ENCODE measurements at regions not wholly inside any gene's neighbourhood (a gene's known extent, or its start where the extent isn't known, plus 50 kb on each side); places are given as distances from the start of the nearest gene placed in this dataset.

DNA sequence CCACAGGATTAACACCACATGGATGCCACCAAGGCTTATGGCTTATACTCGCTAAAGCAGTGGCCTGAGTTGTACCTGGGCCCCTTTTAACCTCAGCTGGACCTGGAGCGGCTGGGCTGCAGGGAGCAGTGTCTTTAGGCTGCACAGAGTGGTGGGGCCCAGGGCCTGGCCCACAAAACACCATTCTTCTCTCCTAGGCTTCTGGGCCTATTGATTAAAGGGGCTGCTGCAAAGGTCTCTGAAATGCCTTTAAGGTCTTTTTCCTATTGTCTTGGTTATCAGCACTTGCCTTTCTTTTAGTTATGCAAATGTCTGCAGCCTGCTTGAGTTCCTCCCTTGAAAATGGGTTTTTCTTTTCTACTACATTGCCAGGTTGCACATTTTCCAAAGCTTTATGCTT, 973.9 kb upstream of the PRR20A start:
- no peaks in the 10 kb centered on the region for H3K4me1 ChIP-seq (ENCODE audit: control insufficient read depth in 4 of 4, insufficient read depth in 4 of 4, low read length in 3 of 4)
- H3K9ac ChIP-seq (ENCODE audit: low read depth in 1 of 2, low read length in 2 of 2), result no peak overlapping the region
- TF ChIP-seq YY1 (IDR thresholded peaks at IDR 0.05) (no peak), JUND (IDR thresholded peaks at IDR 0.05) (no peak), RAD21 (IDR thresholded peaks at IDR 0.05) (no peak)
- TF ChIP-seq, protein P1, sequence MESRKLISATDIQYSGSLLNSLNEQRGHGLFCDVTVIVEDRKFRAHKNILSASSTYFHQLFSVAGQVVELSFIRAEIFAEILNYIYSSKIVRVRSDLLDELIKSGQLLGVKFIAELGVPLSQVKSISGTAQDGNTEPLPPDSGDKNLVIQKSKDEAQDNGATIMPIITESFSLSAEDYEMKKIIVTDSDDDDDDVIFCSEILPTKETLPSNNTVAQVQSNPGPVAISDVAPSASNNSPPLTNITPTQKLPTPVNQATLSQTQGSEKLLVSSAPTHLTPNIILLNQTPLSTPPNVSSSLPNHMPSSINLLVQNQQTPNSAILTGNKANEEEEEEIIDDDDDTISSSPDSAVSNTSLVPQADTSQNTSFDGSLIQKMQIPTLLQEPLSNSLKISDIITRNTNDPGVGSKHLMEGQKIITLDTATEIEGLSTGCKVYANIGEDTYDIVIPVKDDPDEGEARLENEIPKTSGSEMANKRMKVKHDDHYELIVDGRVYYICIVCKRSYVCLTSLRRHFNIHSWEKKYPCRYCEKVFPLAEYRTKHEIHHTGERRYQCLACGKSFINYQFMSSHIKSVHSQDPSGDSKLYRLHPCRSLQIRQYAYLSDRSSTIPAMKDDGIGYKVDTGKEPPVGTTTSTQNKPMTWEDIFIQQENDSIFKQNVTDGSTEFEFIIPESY (IDR thresholded peaks at IDR 0.05), result no peak
- H3K27ac ChIP-seq (ENCODE audit: low read depth in 1 of 2, low read length in 2 of 2), result no peak overlapping the region
- no peaks in the 10 kb centered on the region for H3K27me3 ChIP-seq (ENCODE audit: control insufficient read depth in 4 of 4, insufficient read depth in 4 of 4, low read length in 3 of 4)
- DNase-seq (ENCODE audit: low spot score), result no peak
- H3K4me3 ChIP-seq (ENCODE audit: low read depth in 1 of 3, low read length in 3 of 3), result no peak overlapping the region
- WGBS, result 82% methylated on average over 2 of the region's 2 CpGs
- H3K36me3 ChIP-seq (ENCODE audit: control insufficient read depth in 4 of 4, insufficient read depth in 3 of 4, low read depth in 1 of 4, low read length in 3 of 4), result no peaks in the 10 kb centered on the region
- H3K9me3 ChIP-seq (ENCODE audit: control insufficient read depth in 4 of 4, low read length in 3 of 4), result no peaks in the 10 kb centered on the region

DNA sequence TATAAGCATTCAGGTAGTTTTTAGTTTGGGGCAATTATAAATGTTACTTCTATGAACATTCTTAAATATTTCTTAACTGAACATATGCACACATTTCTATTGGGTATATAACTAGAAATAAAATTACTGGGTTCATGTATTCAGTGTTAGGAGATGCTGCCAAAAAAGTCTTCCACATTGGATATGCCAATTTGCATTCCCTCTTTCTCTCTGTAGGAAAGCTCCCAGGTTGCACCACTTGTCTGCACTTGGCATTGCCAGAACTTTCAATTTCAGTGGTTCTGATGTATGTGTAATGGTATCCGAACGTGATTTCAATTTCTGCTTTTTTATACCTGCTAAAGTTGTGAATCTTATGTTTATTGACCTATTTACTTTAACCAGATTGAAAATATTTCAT, 972.1 kb upstream of the PRR20A start:
- no peaks in the 10 kb centered on the region for H3K27me3 ChIP-seq (ENCODE audit: control insufficient read depth in 4 of 4, insufficient read depth in 4 of 4, low read length in 3 of 4)
- H3K4me1 ChIP-seq (ENCODE audit: control insufficient read depth in 4 of 4, insufficient read depth in 4 of 4, low read length in 3 of 4), result no peaks in the 10 kb centered on the region
- H3K36me3 ChIP-seq (ENCODE audit: control insufficient read depth in 4 of 4, insufficient read depth in 3 of 4, low read depth in 1 of 4, low read length in 3 of 4), result no peaks in the 10 kb centered on the region
- no peak for DNase-seq (ENCODE audit: low spot score)
- no peak overlapping the region for H3K4me3 ChIP-seq (ENCODE audit: low read depth in 1 of 3, low read length in 3 of 3)
- no peak overlapping the region for H3K9ac ChIP-seq (ENCODE audit: low read depth in 1 of 2, low read length in 2 of 2)
- no peak for TF ChIP-seq HNF4G (IDR thresholded peaks at IDR 0.05)
- TF ChIP-seq FOXA2 (IDR thresholded peaks at IDR 0.05), result no peak
- TF ChIP-seq, protein P2, sequence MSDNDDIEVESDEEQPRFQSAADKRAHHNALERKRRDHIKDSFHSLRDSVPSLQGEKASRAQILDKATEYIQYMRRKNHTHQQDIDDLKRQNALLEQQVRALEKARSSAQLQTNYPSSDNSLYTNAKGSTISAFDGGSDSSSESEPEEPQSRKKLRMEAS (IDR thresholded peaks at IDR 0.05), result no peak
- TF ChIP-seq, protein P1 (IDR thresholded peaks at IDR 0.05), result no peak
- no peak for TF ChIP-seq NR2F2 (IDR thresholded peaks at IDR 0.05)
- TF ChIP-seq EGR1 (IDR thresholded peaks at IDR 0.05; ENCODE audit: low read depth in 2 of 2), result no peak
- no peaks in the 10 kb centered on the region for H3K9me3 ChIP-seq (ENCODE audit: control insufficient read depth in 4 of 4, low read length in 3 of 4)
- no peak overlapping the region for H3K27ac ChIP-seq (ENCODE audit: low read depth in 1 of 2, low read length in 2 of 2)
- WGBS, result 81% methylated on average over 2 of the region's 2 CpGs

DNA sequence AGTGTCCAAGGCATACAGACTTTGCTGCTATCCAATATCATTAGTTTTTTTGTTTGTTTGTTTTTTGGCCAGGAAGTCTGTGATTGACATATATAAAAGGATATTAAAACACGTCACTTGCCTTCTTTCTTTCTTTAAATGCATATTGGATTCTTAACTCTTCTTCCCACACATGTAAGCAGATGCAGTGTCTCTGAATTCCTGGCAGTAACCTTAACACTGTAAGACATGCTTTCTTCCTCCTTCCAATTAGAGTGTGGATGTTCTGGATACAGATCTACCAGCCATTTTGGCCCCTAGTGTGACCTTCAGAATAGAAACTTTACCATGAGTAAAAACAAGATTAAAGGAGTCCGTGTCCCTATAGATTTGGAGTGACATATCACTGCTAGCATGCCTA, 967.4 kb upstream of the PRR20A start:
- Histone ChIP-seq H3K27ac (ENCODE audit: low read depth in 1 of 2, low read length in 2 of 2) (no peak overlapping the region), H3K9ac (ENCODE audit: low read depth in 1 of 2, low read length in 2 of 2) (no peak overlapping the region)
- DNase-seq (ENCODE audit: low spot score), result no peak
- TF ChIP-seq JUND (IDR thresholded peaks at IDR 0.05) (no peak), YY1 (IDR thresholded peaks at IDR 0.05) (no peak), RXRA (IDR thresholded peaks at IDR 0.05) (no peak), NR2F2 (IDR thresholded peaks at IDR 0.05) (no peak), HNF4A (conservative IDR thresholded peaks at IDR 0.05) (no peak), EGR1 (IDR thresholded peaks at IDR 0.05; ENCODE audit: low read depth in 2 of 2) (no peak), RAD21 (IDR thresholded peaks at IDR 0.05) (no peak), GABPA (IDR thresholded peaks at IDR 0.05 in 1 of 2, conservative IDR thresholded peaks at IDR 0.05 in 1 of 2) (no peak), SP1 (IDR thresholded peaks at IDR 0.05) (no peak), TAF1 (conservative IDR thresholded peaks at IDR 0.05) (no peak), HNF4G (IDR thresholded peaks at IDR 0.05) (no peak)
- TF ChIP-seq, protein P3, sequence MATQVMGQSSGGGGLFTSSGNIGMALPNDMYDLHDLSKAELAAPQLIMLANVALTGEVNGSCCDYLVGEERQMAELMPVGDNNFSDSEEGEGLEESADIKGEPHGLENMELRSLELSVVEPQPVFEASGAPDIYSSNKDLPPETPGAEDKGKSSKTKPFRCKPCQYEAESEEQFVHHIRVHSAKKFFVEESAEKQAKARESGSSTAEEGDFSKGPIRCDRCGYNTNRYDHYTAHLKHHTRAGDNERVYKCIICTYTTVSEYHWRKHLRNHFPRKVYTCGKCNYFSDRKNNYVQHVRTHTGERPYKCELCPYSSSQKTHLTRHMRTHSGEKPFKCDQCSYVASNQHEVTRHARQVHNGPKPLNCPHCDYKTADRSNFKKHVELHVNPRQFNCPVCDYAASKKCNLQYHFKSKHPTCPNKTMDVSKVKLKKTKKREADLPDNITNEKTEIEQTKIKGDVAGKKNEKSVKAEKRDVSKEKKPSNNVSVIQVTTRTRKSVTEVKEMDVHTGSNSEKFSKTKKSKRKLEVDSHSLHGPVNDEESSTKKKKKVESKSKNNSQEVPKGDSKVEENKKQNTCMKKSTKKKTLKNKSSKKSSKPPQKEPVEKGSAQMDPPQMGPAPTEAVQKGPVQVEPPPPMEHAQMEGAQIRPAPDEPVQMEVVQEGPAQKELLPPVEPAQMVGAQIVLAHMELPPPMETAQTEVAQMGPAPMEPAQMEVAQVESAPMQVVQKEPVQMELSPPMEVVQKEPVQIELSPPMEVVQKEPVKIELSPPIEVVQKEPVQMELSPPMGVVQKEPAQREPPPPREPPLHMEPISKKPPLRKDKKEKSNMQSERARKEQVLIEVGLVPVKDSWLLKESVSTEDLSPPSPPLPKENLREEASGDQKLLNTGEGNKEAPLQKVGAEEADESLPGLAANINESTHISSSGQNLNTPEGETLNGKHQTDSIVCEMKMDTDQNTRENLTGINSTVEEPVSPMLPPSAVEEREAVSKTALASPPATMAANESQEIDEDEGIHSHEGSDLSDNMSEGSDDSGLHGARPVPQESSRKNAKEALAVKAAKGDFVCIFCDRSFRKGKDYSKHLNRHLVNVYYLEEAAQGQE (IDR thresholded peaks at IDR 0.05), result no peak
- TF ChIP-seq, protein P4, sequence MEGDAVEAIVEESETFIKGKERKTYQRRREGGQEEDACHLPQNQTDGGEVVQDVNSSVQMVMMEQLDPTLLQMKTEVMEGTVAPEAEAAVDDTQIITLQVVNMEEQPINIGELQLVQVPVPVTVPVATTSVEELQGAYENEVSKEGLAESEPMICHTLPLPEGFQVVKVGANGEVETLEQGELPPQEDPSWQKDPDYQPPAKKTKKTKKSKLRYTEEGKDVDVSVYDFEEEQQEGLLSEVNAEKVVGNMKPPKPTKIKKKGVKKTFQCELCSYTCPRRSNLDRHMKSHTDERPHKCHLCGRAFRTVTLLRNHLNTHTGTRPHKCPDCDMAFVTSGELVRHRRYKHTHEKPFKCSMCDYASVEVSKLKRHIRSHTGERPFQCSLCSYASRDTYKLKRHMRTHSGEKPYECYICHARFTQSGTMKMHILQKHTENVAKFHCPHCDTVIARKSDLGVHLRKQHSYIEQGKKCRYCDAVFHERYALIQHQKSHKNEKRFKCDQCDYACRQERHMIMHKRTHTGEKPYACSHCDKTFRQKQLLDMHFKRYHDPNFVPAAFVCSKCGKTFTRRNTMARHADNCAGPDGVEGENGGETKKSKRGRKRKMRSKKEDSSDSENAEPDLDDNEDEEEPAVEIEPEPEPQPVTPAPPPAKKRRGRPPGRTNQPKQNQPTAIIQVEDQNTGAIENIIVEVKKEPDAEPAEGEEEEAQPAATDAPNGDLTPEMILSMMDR (IDR thresholded peaks at IDR 0.05; ENCODE audit: low read depth, low read length, missing input control), result no peak
- TF ChIP-seq, protein P5, sequence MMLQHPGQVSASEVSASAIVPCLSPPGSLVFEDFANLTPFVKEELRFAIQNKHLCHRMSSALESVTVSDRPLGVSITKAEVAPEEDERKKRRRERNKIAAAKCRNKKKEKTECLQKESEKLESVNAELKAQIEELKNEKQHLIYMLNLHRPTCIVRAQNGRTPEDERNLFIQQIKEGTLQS (IDR thresholded peaks at IDR 0.05), result no peak
- TF ChIP-seq, protein P2 (IDR thresholded peaks at IDR 0.05), result no peak

More for the DNA sequence above, 967.4 kb upstream of the PRR20A start:
- Histone ChIP-seq H3K9me3 (ENCODE audit: control insufficient read depth in 4 of 4, low read length in 3 of 4) (no peaks in the 10 kb centered on the region), H3K4me1 (ENCODE audit: control insufficient read depth in 4 of 4, insufficient read depth in 4 of 4, low read length in 3 of 4) (no peaks in the 10 kb centered on the region), H3K27me3 (ENCODE audit: control insufficient read depth in 4 of 4, insufficient read depth in 4 of 4, low read length in 3 of 4) (no peaks in the 10 kb centered on the region), H3K36me3 (ENCODE audit: control insufficient read depth in 4 of 4, insufficient read depth in 3 of 4, low read depth in 1 of 4, low read length in 3 of 4) (no peaks in the 10 kb centered on the region), H3K4me3 (ENCODE audit: low read depth in 1 of 3, low read length in 3 of 3) (no peak overlapping the region)
- 40% methylated on average over 2 of the region's 2 CpGs for WGBS
